Breast epithelium (tissue), 4 donors: ENCODE measurements at regions not wholly inside any gene's neighbourhood (a gene's known extent, or its start where the extent isn't known, plus 50 kb on each side); places are given as distances from the start of the nearest gene placed in this dataset.

Experiments
- DNase-seq, 2 donors: peaks; one replicate each; pipeline ENCODE4 v3.0.0-alpha.2; 2019; ENCODE audit warnings: low spot score in 2 of 2
- H3K27ac ChIP-seq, 2 donors: fragments of 200-600 bp; sonication (generic) in 1 of 2; one replicate each; pipeline ENCODE4 v1.5.1; 2016 to 2019; ENCODE audit warnings: mild to moderate bottlenecking in 1 of 2
- H3K27me3 ChIP-seq, 2 donors: fragments of 200-600 bp; sonication (generic) in 1 of 2; one replicate each; pipeline versions ENCODE4 v1.5.1 to v1.6.0; 2017 to 2019; ENCODE audit warnings: control low read depth in 1 of 2, mild to moderate bottlenecking in 1 of 2
- H3K36me3 ChIP-seq: fragments of 200-600 bp; one replicate; pipeline ENCODE4 v1.5.1; 2019
- H3K4me1 ChIP-seq, 2 donors: fragments of 200-600 bp; sonication (generic); one replicate each; pipeline ENCODE4 v1.5.1; 2016 to 2019; ENCODE audit warnings: control low read depth in 1 of 2
- H3K4me3 ChIP-seq, 3 donors: fragments of 200-600 bp; sonication (generic); 1 replicate in 2 of 3; 2 replicates in 1 of 3; pipeline ENCODE4 v1.5.1; 2016 to 2019; ENCODE audit warnings: mild to moderate bottlenecking in 3 of 3, moderate library complexity in 2 of 3
- H3K9me3 ChIP-seq, 2 donors: fragments of 200-600 bp; sonication (generic) in 1 of 2; one replicate each; pipeline ENCODE4 v1.5.1; 2016 to 2019; ENCODE audit warnings: control low read depth in 1 of 2
- CTCF ChIP-seq, 3 donors: fragments of 450-650 bp; IDR thresholded peaks; one replicate each; pipeline ENCODE4 v1.5.1; 2016 to 2017; ENCODE audit warnings: antibody characterized with exemption in 3 of 3, mild to moderate bottlenecking in 3 of 3, moderate library complexity in 3 of 3
- POLR2A ChIP-seq: fragments of 450-650 bp; IDR thresholded peaks from one replicate; pipeline ENCODE4 v1.6.1; 2016; ENCODE audit warnings: antibody characterized with exemption, mild to moderate bottlenecking, moderate library complexity
- POLR2AphosphoS5 ChIP-seq, 3 donors: sonication (generic); formaldehyde crosslinking; IDR thresholded peaks; one replicate each; pipeline ENCODE4 v1.6.1; 2017; ENCODE audit warnings: antibody characterized with exemption in 3 of 3
- intact Hi-C: fragments of 100-400 bp; cut with DNase I; formaldehyde crosslinking; loops from one replicate; pipeline ENCODE4 v1.15.1; 2023; ENCODE audit warnings: low total_unique reads

GRCh38 chr17:27977751-27978688 lies 64.5 kb upstream of the NLK start:
- no peaks in the 10 kb centered on the region for H3K27me3 ChIP-seq
- TF ChIP-seq CTCF (IDR thresholded peaks at IDR 0.05) (no peak), POLR2A (no peak), POLR2AphosphoS5 (IDR thresholded peaks at IDR 0.05) (no peak)
- no peak overlapping the region for H3K4me3 ChIP-seq
- peaks cover 0 to 5% of the 10 kb centered on the region in 2 donors for H3K9me3 ChIP-seq
- DNase-seq, result no peak
- intact Hi-C loops, result no loop called here
- no peaks in the 10 kb centered on the region for H3K36me3 ChIP-seq
- H3K27ac ChIP-seq, result no peak overlapping the region
- H3K4me1 ChIP-seq, result no peaks in the 10 kb centered on the region

GRCh38 chr17:27978689-27979175 lies 63.7 kb upstream of the NLK start:
- Histone ChIP-seq H3K4me3 (no peak overlapping the region), H3K27me3 (no peaks in the 10 kb centered on the region), H3K27ac (no peak overlapping the region), H3K9me3 (peaks cover 0 to 5% of the 10 kb centered on the region in 2 donors), H3K4me1 (no peaks in the 10 kb centered on the region), H3K36me3 (no peaks in the 10 kb centered on the region)
- no peak for DNase-seq
- intact Hi-C loops, result no loop called here
- TF ChIP-seq CTCF (IDR thresholded peaks at IDR 0.05) (no peak), POLR2AphosphoS5 (IDR thresholded peaks at IDR 0.05) (no peak), POLR2A (no peak)

GRCh38 chr17:27980043-27980442 lies 62.4 kb upstream of the NLK start:
- no peaks in the 10 kb centered on the region for H3K27me3 ChIP-seq
- H3K36me3 ChIP-seq, result no peaks in the 10 kb centered on the region
- no peak overlapping the region for H3K4me3 ChIP-seq
- H3K4me1 ChIP-seq, result no peaks in the 10 kb centered on the region
- no peak overlapping the region for H3K27ac ChIP-seq
- intact Hi-C loops, result no loop called here
- TF ChIP-seq POLR2AphosphoS5 (IDR thresholded peaks at IDR 0.05) (no peak), POLR2A (no peak), CTCF (IDR thresholded peaks at IDR 0.05) (no peak)
- H3K9me3 ChIP-seq, result no peaks in the 10 kb centered on the region
- no peak for DNase-seq

GRCh38 chr17:27981978-27982377 lies 60.5 kb upstream of the NLK start:
- Histone ChIP-seq H3K4me1 (no peaks in the 10 kb centered on the region), H3K4me3 (no peak overlapping the region), H3K27me3 (no peaks in the 10 kb centered on the region), H3K27ac (no peak overlapping the region), H3K36me3 (no peaks in the 10 kb centered on the region), H3K9me3 (no peaks in the 10 kb centered on the region)
- TF ChIP-seq POLR2AphosphoS5 (IDR thresholded peaks at IDR 0.05), result no peak
- TF ChIP-seq CTCF (IDR thresholded peaks at IDR 0.05), result no peak
- no peak for TF ChIP-seq POLR2A
- intact Hi-C loops, result no loop called here
- DNase-seq, result no peak

GRCh38 chr17:27982688-27983087 lies 59.8 kb upstream of the NLK start:
- Histone ChIP-seq H3K4me1 (no peaks in the 10 kb centered on the region), H3K27me3 (no peaks in the 10 kb centered on the region), H3K27ac (no peak overlapping the region), H3K4me3 (no peak overlapping the region), H3K36me3 (no peaks in the 10 kb centered on the region), H3K9me3 (no peaks in the 10 kb centered on the region)
- DNase-seq, result no peak
- no peak for TF ChIP-seq CTCF (IDR thresholded peaks at IDR 0.05)
- no peak for TF ChIP-seq POLR2A
- no peak for TF ChIP-seq POLR2AphosphoS5 (IDR thresholded peaks at IDR 0.05)
- intact Hi-C loops, result no loop called here
